ENCODE measurements at regions not wholly inside any gene's neighbourhood (a gene's known extent, or its start where the extent isn't known, plus 50 kb on each side); places are given as distances from the start of the nearest gene placed in this dataset.

DNA sequence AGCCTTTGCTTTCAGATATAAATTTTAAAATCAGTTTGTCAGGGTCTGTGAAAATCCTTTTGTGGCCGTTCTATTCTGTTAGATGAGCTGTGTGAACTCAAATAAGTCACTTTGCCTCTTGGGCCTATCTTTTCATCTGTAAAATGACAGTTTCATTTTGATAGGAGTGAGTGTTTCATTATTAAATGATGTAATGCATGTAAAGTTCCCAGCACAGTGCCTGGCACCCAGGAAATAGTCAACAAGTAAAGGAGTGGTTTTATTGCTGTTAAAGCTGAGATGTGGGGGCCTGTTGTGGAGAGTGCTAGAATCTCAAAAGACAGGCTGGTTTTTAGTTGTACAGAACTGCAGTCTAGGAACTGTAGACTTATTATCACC lies 394.5 kb upstream of the CFAP20DC start:
- TF ChIP-seq, protein P1, sequence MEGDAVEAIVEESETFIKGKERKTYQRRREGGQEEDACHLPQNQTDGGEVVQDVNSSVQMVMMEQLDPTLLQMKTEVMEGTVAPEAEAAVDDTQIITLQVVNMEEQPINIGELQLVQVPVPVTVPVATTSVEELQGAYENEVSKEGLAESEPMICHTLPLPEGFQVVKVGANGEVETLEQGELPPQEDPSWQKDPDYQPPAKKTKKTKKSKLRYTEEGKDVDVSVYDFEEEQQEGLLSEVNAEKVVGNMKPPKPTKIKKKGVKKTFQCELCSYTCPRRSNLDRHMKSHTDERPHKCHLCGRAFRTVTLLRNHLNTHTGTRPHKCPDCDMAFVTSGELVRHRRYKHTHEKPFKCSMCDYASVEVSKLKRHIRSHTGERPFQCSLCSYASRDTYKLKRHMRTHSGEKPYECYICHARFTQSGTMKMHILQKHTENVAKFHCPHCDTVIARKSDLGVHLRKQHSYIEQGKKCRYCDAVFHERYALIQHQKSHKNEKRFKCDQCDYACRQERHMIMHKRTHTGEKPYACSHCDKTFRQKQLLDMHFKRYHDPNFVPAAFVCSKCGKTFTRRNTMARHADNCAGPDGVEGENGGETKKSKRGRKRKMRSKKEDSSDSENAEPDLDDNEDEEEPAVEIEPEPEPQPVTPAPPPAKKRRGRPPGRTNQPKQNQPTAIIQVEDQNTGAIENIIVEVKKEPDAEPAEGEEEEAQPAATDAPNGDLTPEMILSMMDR (IDR thresholded peaks at IDR 0.05) = no peak
- TF ChIP-seq EP300 (IDR thresholded peaks at IDR 0.05) (no peak), POLR2A (IDR thresholded peaks at IDR 0.05) (no peak), POLR2AphosphoS5 (IDR thresholded peaks at IDR 0.05) (no peak)

Data from sigmoid colon (tissue), 4 donors.